HFFc6 (cell line): ENCODE measurements at regions not wholly inside any gene's neighbourhood (a gene's known extent, or its start where the extent isn't known, plus 50 kb on each side); places are given as distances from the start of the nearest gene placed in this dataset.
A peak's percentile ranks its signal among the peaks of the same experiment; 100 is the strongest.

ENCODE experiments used
- DNase-seq: peaks from one replicate; pipeline ENCODE4 v3.0.0-alpha.2; 2018
- H3K27ac Mint-ChIP-seq: 2 replicates; pipeline ENCODE4 v1.8.0; 2020; ENCODE audit warnings: mild to moderate bottlenecking, mixed read lengths
- H3K27me3 Mint-ChIP-seq: 2 replicates; pipeline ENCODE4 v1.8.0; 2021; ENCODE audit warnings: mild to moderate bottlenecking, moderate library complexity, mixed read lengths; ENCODE audit not compliant: insufficient read depth
- H3K36me3 Mint-ChIP-seq: 2 replicates; pipeline ENCODE4 v1.8.0; 2021; ENCODE audit warnings: low read depth, mixed read lengths
- H3K4me1 Mint-ChIP-seq: 2 replicates; pipeline ENCODE4 v1.8.0; 2020; ENCODE audit warnings: low read depth, mixed read lengths
- H3K4me3 Mint-ChIP-seq: 2 replicates; pipeline ENCODE4 v1.8.0; 2020; ENCODE audit warnings: mild to moderate bottlenecking, moderate library complexity, mixed read lengths
- H3K9me3 Mint-ChIP-seq: 2 replicates; pipeline ENCODE4 v1.8.0; 2020; ENCODE audit warnings: mild to moderate bottlenecking, mixed read lengths
- CTCF ChIP-seq: fragments of 200-600 bp; sonication (generic); IDR thresholded peaks from 2 replicates; pipeline ENCODE4 v1.5.0; 2021; ENCODE audit warnings: antibody characterized with exemption, mild to moderate bottlenecking

DNA sequence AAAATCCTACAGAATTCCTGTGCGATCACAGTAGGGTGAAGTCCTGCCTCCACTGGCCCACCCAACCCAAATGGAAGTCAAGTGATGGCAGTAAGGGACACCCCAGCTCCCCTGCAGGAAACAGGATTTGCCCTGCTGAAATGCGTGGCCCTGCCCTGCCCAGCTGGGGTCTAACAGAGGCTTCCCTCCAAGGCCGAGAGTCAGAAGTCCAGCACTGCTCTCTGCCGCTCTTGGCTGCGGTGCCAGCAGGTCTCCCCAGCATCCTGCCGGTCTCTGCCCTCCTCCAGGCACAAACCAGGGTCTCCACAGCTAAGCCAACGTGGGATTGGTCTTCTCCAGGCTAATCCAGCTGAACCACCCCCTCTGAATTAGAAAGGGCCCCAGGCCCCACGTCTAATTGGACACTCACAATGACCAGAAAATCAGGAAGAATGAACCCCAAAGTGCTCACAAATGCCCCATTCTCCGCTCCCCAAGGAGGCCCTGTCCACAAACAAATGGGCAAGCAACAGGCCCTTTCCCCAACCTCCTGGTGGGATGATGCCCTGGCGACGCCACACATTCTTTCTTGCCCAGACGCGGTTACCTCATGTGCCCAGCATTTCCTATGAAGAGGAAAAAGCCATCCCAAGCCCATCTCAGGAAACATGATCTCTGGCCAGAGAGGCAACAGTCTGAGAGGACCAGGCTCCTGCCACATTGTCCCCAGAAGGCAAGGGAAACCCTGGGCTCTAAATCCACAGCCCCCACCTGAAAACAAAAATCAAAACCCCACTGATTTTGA lies 117.2 kb downstream of the BANF2 start:
- H3K27me3 Mint-ChIP-seq, result peaks cover 2% of the 10 kb centered on the region
- H3K9me3 Mint-ChIP-seq, result peaks cover 5% of the 10 kb centered on the region
- H3K4me3 Mint-ChIP-seq, result no peak overlapping the region
- H3K36me3 Mint-ChIP-seq, result peaks cover 5% of the 10 kb centered on the region
- DNase-seq, result no peak
- H3K27ac Mint-ChIP-seq, result no peak overlapping the region
- TF ChIP-seq CTCF, result no peak
- H3K4me1 Mint-ChIP-seq, result peaks cover 13% of the 10 kb centered on the region; the same call in 1 of the 2 replicates

DNA sequence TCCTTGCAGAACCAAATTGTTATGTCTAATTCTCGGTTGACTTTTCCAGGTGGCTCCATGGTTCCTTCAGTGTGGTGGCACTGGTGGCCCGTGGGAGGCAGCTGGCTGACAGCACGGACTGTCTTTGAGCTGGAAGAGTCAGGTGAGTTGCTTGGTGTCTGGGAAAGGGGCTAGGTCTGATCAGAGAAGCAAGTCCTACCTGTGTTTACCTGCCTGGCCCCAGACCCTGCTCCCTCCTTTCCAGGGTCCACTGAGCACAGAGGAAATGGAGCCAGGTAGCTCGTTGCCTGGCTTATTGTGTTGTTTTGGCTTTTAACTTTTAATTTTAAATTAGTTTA lies 111.8 kb downstream of the BANF2 start:
- Mint-ChIP-seq H3K4me1 (peaks cover 44% of the 10 kb centered on the region), H3K27me3 (peaks cover 2% of the 10 kb centered on the region), H3K36me3 (no peaks in the 10 kb centered on the region), H3K27ac (no peak overlapping the region), H3K4me3 (no peak overlapping the region), H3K9me3 (no peaks in the 10 kb centered on the region)
- TF ChIP-seq CTCF, result no peak
- DNase-seq, result no peak

- TF ChIP-seq CTCF, result no peak
- Mint-ChIP-seq H3K36me3 (no peaks in the 10 kb centered on the region), H3K4me1 (peaks cover 50% of the 10 kb centered on the region), H3K27ac (peak overlapping the region; percentile 69; the same call in 1 of the 2 replicates), H3K4me3 (no peak overlapping the region), H3K27me3 (peaks cover 2% of the 10 kb centered on the region), H3K9me3 (no peaks in the 10 kb centered on the region)
- DNase-seq, result no peak
Measured at GRCh38 chr20:17810847-17811627, 111.3 kb downstream of the BANF2 start.

GRCh38 chr20:17810062-17810631 lies 110.4 kb downstream of the BANF2 start:
- peak; percentile 52 for DNase-seq
- Mint-ChIP-seq H3K4me3 (no peak overlapping the region), H3K27ac (peak overlapping the region; percentile 69), H3K27me3 (peaks cover under 1% of the 10 kb centered on the region; the same call in 1 of the 2 replicates), H3K9me3 (no peaks in the 10 kb centered on the region), H3K36me3 (no peaks in the 10 kb centered on the region), H3K4me1 (peaks cover 50% of the 10 kb centered on the region)
- TF ChIP-seq CTCF, result no peak

DNA sequence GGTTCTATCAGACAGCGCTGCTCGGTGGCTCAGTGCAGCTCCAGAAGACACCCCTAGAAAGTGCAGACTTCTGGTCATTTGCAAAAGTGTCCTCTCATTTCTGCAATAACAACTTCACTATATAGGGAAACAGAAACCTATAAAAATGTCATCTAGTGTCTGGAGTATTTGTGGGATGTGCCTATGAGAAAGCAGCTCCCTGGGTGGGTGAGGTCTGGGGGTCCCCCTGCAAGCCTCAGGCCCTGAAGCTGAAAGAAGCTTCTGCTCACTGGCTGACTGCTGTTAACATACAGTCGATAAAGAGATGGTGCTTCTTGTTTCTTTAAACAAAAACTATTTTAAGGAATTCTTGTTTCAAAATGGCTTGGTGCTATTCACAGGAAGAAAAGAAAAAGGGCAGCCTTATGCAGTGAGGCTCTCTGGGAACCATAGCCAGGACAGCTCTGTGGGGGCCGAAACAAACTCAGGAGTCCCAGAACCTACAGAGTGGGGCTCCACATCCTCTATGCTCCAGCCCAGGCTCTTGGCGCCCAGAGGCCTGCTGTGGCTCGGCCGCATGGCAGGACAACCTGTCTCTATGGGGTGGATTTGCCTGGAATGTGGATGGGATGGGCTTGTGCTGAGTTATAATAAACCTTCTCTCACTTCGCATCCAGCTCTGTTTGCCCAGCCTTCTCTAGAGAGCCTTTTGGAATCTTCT lies 109.7 kb downstream of the BANF2 start:
- H3K36me3 Mint-ChIP-seq, result no peaks in the 10 kb centered on the region
- H3K27ac Mint-ChIP-seq, result peak overlapping the region; percentile 69
- no peaks in the 10 kb centered on the region for H3K27me3 Mint-ChIP-seq
- peaks cover 50% of the 10 kb centered on the region for H3K4me1 Mint-ChIP-seq
- no peak overlapping the region for H3K4me3 Mint-ChIP-seq
- no peak for DNase-seq
- no peaks in the 10 kb centered on the region for H3K9me3 Mint-ChIP-seq
- TF ChIP-seq CTCF, result no peak
